ENCODE measurements at regions not wholly inside any gene's neighbourhood (a gene's known extent, or its start where the extent isn't known, plus 50 kb on each side); places are given as distances from the start of the nearest gene placed in this dataset.

DNA sequence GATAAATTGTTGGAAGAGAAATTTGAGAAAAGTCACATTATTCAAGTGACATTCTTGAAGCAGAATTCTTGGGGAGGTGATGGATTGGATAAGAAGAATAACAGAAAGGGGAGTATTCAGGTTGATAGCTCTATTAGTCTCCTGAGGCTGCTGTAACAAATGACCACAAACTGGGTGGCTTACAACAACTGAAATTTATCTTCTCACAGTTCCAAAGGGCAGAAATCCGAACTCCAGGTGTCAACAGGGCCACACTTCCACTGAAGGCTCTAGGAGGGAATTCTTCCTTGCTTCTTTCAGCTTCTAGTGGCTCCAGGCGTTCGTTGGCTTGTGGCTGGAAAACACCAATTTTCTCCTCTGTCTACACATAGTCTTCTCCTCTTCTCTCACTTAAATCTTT, 99.8 kb downstream of the TES start:
- intact Hi-C loops (cut with micrococcal nuclease), result no loop called here
- ATAC-seq (no peak), DNase-seq (no peak)

DNA sequence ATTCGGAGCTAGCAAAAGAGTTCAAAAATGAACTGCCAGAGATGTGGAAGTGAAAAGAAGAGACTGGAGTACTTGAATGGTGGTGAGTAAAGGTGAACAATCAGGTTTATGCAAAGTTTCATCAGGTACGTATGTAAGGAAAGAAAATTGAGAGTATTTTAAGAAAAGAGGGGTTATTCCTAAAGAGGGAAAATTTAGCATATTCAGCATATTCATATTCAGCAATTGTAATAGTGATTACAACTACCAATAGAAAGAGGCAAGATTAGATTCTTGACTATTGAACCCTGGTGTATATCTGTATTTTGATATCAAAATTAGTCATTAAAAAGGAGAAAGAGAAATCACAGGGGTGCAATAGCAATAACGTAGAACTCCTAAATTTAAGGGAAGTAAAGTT, 100.9 kb downstream of the TES start:
- DNase-seq (no peak), ATAC-seq (no peak)
- intact Hi-C loops (cut with micrococcal nuclease), result no loop called here

DNA sequence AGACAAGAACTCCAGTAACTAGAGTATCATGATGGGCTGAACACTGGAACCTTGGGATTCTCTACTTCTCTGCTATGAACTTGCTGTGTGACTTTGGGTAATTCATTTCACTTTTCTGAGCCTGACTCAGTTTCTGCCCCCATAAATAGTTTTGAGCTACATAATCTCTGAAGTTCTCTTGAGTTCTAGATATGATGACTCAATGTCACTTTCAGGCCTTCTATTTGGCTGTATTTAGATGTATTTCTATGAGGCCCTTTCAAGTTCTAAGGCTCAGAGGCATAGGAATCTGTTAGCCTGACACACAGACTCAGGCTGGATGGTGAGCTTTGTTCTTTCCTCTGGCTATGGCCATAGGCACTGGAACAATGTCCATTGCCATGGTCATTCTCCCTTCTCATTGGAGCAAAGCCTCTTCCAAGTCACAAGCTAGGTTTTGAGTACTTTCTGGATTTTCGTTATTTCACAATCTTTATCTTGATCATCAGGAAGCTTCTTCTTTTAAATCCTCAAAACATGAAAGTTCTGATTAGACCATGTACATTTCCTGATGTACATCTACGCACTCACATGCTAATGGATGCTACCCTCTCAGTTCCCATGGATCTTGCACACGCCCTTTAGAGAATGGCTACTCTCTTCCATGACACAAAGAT, 101.6 kb downstream of the TES start:
- no peak for DNase-seq
- intact Hi-C loops (cut with micrococcal nuclease), result no loop called here
- no peak for ATAC-seq

DNA sequence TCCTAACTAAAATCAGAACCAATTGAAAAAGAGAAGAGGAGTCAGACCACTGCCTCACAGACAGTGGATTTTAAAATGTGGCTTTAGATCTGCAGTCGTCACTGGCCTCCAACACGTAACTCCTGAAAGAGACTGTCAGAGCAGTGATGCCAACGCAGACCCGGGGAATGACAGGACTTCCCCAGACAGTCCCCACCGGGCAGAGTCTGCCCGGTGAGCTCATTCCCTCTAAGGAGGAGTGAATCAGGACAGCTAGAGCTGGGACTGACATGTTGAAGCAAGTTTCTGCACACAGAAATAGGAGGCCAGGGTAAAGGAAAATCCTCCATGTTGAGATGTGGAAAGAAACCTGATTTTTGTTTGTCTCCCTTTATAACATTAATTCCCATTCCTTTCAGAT, 105.0 kb downstream of the TES start:
- peak; percentile 36 for DNase-seq
- peak; percentile 65 for ATAC-seq
- intact Hi-C loops (cut with micrococcal nuclease), result no loop called here

DNA sequence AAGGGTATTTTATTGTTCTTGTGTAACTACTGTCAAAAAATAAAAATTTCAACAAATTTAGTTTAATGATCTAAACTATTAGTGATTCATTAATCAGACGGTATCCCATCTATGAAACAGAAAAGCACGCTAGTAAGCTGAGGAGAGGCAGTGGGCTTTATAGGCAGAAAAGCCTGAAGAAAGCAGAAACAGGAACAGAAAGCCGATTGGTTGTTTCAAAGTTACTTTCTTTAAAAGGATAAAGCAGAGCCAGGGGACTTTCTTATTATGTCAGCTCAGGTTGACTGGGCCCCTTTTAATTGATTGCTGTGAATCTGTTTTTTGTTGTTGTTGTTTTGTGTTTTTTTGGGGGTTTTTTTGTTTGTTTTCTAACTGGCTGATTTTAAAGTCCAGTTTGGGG, 105.5 kb downstream of the TES start:
- no peak for ATAC-seq
- intact Hi-C loops (cut with micrococcal nuclease), result no loop called here
- no peak for DNase-seq

DNA sequence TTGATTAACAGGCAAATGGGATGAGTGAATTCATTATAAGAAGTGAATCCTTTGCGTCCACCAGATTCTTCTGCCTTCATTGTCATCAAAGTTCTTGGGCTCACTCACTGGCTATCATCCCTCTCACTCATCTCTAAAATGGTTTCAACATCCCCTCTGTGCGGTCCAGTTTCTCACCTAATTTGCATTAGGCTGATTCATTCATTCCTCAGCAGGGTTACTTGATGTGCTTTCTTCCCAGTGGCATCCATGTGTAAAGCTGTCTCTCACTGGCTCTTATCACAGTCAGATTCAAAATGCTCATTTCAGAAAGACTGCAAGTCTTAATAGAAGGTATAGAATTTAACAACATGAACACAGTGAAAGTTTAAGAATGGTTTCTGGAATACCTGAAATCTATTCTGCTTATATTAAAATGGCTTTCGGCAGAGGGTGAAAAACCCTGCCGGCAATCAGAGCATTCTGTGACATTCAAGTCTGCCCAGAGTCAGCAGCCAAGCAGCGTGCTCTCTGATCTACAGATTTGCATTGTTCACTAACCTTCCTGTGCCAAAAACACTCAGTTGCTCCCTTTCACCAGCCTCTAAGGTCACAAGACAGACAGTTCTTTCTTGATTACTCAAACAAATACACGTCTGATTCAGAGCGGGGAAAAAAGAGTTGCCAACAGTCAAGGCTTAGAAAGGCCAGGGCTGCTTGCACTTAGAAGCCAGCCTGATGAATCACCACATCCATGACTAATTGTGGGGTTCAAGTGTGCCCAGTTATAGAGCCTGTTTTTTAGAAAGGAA, 106.7 kb downstream of the TES start:
- ATAC-seq (peak; percentile 91), DNase-seq (peak; percentile 44)
- intact Hi-C loops (cut with micrococcal nuclease), result no loop called here

DNA sequence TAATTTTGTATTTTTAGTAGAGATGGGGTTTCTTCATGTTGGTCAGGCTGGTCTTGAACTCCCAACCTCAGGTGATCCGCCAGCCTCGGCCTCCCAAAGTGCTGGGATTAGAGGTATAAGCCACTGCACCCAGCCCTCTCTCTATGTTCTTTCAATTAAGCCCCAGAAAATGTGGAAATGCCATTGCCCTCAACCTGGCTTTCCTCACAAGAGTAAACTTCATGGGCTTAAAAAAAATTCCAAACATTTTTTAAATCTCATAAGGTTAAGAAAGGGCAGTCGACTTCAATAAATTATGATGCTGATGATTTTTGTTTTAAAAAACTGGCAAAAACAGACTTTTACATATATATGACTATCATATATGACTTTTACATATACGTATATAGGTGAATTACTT, 107.6 kb downstream of the TES start:
- intact Hi-C loops (cut with micrococcal nuclease), result no loop called here
- ATAC-seq (no peak), DNase-seq (no peak)

DNA sequence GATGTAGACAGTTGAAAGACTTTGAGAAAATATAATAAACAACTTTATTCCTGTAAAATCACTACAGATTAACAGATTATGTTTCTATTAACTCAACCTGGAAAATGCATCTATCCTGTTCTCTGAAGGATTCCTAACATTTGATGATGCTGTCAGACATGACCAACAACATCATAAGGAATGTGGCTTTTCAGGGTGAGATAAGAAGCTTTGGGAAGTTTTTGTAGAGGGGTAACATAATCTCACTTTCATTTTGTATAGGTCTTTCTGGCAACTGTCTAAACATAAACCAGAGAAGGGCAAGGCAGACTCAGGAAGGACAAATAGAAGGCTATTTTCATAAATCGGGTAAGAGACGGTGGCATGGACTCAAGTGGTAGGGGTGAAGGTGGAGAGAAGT, 112.2 kb downstream of the TES start:
- DNase-seq (no peak), ATAC-seq (no peak)
- intact Hi-C loops (cut with micrococcal nuclease), result no loop called here

DNA sequence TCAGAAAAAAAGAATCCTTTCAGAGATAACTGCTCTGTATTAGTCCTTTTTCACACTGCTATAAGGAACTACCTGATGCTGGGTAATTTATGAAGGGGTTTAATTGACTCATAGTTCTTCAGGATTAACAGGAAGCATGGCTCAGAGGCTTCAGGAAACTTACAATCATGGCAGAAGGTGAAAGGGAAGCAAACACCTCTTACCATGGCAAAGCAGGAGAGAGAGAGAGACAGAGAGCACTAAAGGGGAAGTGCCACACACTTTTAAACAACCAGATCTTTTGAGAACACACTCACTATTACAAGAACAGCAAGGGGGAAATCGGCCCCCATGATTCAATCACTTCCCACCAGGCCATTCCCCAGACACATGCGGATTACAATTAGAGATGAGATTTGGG, 114.2 kb downstream of the TES start:
- intact Hi-C loops (cut with micrococcal nuclease), result no loop called here
- no peak for ATAC-seq
- DNase-seq, result no peak

DNA sequence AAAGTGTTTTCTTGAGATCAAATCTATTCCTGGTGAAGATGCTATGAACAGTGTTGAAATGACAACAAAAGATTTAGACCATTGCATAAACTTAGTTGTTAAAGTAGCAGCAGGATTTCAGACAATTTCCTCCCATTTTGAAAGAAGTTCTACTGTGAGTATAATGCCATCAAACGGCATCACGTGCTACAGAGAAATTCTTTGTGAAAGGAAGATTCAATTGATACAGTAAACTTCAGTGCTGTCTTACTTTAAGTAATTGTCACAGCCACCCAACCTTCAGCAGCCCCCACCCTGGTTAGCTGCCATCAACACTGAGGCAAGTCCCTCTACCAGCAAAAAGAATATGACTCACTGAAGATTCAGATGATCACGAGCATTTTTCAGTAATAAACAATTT, 115.2 kb downstream of the TES start:
- no peak for DNase-seq
- ATAC-seq, result no peak
- intact Hi-C loops (cut with micrococcal nuclease), result no loop called here

DNA sequence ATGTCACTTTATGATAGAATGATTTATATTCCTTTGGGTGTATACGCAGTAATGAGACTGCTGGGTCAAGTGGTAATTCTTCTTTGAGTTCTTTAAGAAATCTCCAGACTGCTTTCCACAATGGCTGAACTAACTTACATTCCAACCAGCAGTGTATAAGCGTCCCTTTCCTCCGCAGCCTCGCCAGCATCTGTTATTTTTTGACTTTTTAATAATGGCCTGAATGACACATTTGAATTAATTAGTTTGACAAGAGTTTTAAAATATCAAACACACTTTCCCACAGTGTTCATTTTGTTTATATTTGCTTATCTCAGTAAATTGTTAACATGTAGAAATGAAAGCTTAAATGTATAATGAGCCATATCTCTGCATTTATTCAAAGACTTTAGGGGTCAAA, 116.8 kb downstream of the TES start:
- DNase-seq (no peak), ATAC-seq (no peak)
- intact Hi-C loops (cut with micrococcal nuclease), result no loop called here

DNA sequence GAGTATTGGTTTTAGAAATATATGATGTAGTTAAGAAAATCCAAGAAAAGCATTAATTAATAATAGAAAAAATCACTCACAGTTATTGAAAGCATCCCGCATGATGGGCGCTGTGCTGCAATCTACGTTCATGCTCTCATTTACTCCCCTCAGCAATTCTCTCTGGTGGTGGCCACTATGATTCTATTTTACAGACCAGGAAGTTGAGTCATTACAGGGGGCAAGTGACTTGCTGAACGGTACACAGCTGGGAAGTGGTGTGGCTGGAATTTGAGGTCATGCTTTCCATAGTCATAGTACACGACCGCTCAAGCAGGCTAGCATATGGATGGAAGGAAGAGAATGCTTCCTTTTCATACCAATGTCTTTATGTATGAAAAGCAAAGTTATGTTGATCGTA, 117.4 kb downstream of the TES start:
- DNase-seq, result no peak
- intact Hi-C loops (cut with micrococcal nuclease), result no loop called here
- no peak for ATAC-seq

DNA sequence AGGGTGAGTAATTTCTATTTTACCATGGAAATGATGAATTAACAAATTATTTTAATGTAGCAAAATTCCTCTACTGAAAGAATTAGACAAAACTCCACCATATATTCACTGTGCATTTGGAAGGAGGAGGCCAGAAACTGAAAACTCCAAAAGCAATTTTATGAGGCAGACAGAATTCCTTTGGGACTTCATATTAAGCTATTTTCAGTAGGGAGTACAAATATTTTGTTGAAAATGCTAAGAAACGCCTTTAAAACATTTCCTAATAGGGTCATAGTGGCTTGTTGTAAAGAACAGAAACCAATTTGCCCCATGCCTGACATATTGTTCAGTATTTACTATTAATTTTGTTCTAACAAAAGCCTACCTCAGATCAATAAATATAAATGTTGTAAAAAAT, 117.8 kb downstream of the TES start:
- intact Hi-C loops (cut with micrococcal nuclease), result no loop called here
- DNase-seq (no peak), ATAC-seq (no peak)

DNA sequence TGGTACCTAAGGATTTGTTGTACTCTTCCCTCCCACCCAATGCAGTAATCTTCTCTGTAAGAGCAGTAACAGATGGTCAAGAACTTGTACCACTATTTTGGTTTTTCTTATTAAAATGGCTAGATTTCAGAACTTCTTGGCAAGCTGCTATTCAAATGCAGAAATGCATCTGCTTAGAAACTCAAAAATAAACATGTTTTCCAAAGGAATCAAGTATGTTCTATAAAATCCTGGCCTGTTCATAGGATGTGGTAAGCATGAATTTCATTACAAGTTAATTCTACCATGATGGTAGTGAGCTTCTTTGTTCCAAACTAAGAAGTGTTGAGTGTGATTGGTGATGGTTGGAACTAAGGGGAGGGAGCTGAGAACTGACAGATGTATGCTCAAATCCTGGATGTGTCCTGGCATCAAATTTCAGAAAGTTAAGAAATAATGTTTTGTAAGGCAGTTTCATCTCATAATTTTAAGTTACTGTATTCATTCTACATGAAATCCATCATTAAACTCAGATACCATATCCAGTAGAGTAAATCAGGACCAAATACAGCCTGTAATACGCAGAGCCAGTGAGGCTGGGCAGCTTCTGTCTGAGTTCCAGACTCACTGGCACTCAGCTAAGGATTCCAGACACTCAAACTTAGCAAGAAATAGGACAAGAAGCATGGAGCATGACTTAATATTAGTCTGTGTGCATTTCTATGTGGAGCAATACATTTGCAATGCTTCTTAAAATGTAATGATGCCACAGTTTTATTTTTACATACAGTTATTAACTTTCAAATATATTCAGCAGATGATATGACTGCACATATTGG, 119.6 kb downstream of the TES start:
- no peak for DNase-seq
- intact Hi-C loops (cut with micrococcal nuclease), result no loop called here
- peak; percentile 69 for ATAC-seq

DNA sequence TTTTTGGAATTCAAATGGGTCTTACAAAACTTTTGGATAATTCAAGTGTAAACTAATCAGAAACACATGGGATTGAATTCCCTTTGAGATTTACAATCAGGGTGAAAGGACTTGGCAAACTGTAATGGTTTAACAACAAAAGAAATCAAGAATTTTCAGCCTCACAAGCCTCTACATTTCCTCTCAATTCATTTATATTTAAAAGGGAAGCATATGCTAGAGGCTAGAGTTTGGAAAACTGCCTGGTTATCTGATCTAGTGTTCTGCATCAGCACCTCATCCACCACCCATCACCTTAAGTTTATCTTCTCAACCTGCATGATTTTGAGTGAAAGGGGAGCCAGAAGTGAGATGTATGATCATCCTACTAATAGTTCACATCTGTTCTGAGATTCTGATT, 120.7 kb downstream of the TES start:
- intact Hi-C loops (cut with micrococcal nuclease), result no loop called here
- DNase-seq (no peak), ATAC-seq (peak; percentile 35)

DNA sequence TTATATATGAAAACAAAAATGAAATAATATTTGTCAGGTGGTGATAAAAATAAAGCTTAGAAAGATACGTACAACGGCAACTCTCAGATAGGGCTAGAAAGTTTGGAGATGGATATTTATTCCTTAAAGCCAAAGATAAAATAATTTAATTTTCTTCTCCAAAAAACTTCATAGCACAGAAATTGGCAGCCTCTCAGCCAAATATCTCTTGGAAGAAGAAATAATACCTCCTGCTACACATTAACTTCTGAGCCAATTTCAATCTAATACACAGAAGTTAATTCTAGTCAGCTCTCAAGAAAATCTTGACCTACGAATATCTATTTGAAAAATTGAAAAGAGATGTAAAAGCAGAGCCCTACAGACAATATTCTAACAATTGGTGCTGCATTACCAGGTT, 122.4 kb downstream of the TES start:
- intact Hi-C loops (cut with micrococcal nuclease), result no loop called here
- ATAC-seq, result no peak

DNA sequence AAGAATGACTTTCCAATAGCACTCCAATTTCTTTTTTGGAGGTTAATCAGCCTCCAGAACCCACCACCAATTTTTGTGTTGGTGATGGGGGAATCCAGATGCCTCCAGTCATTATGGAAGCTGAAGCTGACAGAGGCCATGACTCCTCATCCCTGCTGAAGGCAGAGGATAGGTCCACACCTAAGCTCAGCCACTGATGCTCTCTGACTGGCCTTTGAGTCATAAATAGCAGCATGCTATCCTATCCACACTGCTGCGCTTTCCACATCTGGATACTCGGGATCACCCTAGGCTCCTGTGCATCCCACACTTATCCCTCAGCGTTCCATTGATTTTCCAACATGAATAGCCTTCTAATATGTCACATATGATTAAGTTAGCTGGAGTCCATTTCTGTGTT, 124.2 kb downstream of the TES start:
- DNase-seq (no peak), ATAC-seq (no peak)
- intact Hi-C loops (cut with micrococcal nuclease), result no loop called here

More for the DNA sequence above, 122.4 kb downstream of the TES start:
- DNase-seq, result no peak

DNA sequence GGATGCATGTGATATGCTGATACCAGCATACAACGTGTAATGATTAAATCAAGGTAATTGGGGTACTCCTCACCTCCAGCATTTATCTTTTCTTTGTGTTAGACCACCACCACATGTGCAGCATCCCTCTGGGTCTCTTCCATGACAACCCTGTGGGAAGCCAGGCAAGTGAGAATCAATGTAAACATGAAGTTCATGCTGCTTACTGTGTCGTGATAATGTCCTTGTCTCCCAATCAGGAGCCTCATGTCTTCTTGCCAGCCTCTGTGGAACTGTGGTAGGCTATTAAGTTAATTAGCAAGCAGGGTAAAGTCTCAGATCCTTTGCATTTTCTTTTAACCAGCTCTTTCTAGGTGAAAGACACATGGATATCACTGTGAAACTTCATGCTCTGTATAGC, 126.7 kb downstream of the TES start:
- DNase-seq (no peak), ATAC-seq (no peak)
- intact Hi-C loops (cut with micrococcal nuclease), result no loop called here

DNA sequence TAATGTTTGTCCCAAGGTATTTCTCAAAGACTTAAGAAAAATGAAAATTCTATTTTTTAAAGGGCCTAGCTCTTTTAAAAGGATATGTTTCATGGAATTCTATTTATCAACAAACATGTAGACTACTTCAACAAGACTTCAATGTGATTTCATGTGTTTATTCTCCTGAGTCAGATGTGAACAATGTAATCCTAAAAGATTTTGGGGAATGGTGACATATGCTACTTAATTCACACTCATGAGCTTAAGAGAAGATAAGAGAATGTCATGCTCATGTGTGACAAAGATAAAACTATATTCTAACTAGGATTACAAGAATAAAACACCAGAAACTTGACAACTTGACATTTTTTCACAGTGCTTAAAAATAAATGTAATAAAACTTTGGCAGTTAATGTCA, 127.5 kb downstream of the TES start:
- DNase-seq, result no peak
- intact Hi-C loops (cut with micrococcal nuclease), result no loop called here
- ATAC-seq, result no peak

DNA sequence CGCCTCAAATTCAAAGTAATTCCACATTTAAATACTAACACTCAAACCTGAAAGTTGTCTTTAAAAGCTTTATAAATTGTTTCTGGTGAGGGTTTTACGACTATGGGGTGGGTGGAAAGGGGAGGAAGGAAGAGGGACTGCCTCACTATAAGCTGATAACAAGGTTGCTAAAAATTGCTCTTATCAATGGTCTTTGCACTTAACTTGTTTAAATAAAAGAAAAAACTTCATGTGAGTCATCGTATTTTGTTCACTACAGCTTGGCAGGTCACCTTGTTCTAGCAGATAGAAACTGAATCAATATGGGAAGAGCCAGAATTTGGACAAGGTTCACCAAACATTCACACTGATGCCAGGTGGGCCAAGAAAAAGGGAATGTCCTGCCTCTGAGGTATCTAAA, 129.2 kb downstream of the TES start:
- intact Hi-C loops (cut with micrococcal nuclease), result no loop called here
- peak; percentile 57 for ATAC-seq
- no peak for DNase-seq

Measured in left ventricle myocardium superior (tissue), 1 donor.